ENCODE measurements at regions not wholly inside any gene's neighbourhood (a gene's known extent, or its start where the extent isn't known, plus 50 kb on each side); places are given as distances from the start of the nearest gene placed in this dataset.
"Not testable (repeated sequence)": the region's sequence is repeated elsewhere in the genome, so short reads cannot be mapped to it uniquely, and the experiment has no call there.

DNA sequence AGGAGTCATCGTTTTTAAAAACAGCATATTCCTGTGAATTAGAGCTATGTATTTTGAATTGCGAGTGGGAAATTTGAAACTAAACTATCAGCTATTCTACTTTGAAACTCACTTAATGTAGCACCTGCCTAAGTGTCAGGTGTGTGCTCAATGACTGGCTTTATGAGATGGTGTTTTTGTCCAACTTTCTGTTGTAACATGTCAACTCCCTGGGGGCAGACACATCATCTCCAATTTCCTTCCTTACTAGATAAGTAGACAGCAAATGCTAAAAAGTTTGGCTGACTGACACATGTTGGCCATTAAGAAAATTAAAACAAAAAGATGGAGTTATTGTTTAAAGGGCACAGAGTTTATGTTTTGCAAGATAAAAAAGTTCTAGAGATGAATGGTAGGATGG is 226.9 kb downstream of the TFAP2B start:
- Mint-ChIP-seq H3K36me3 (no peaks in the 10 kb centered on the region), H3K4me3 (no peak overlapping the region), H3K9me3 (ENCODE audit: low read depth) (no peaks in the 10 kb centered on the region), H3K4me1 (ENCODE audit: low read depth) (no peaks in the 10 kb centered on the region), H3K27ac (no peak overlapping the region), H3K27me3 (no peaks in the 10 kb centered on the region)

DNA sequence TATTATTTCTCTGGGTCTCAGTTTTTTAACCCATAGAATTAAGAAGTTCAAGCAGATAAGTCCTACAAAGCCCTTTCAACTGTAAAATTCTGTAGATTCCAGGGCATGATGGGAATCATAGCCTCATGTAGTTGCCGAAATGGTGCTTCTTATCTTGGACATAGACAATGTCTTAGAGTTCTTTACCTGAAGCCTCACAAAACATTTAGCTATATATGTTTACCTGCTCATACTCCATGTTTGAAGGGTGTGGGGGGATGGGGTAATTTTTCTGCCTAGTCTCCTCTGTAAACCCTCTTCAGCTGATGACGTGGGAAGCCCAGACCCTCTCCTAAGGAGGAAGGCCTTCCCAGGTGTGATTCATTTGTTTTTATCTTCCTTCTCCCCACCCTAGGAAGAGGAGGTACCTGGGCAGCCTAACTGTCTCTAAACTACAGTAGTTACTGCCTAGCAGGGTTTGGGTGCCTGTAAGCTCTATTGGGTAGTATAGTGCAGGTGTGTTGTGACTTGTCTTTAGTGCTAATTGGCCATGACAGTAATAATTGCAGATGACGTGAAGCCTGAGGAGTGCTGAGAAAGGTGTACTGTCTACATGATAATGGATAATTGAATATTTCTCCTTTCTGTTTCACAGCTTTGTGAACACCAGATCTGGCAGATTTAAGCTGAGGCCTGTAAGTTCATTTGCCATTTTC is 230.8 kb downstream of the TFAP2B start:
- Mint-ChIP-seq H3K27me3 (no peaks in the 10 kb centered on the region), H3K9me3 (ENCODE audit: low read depth) (peaks cover 6% of the 10 kb centered on the region), H3K27ac (no peak overlapping the region), H3K4me3 (no peak overlapping the region), H3K36me3 (no peaks in the 10 kb centered on the region), H3K4me1 (ENCODE audit: low read depth) (no peaks in the 10 kb centered on the region)

- Mint-ChIP-seq H3K9me3 (ENCODE audit: low read depth) (peaks cover 6% of the 10 kb centered on the region), H3K27me3 (no peaks in the 10 kb centered on the region), H3K36me3 (no peaks in the 10 kb centered on the region), H3K4me3 (no peak overlapping the region), H3K4me1 (ENCODE audit: low read depth) (no peaks in the 10 kb centered on the region), H3K27ac (no peak overlapping the region)
These were observed 231.6 kb downstream of the TFAP2B start for GRCh38 chr6:51049983-51050877.

DNA sequence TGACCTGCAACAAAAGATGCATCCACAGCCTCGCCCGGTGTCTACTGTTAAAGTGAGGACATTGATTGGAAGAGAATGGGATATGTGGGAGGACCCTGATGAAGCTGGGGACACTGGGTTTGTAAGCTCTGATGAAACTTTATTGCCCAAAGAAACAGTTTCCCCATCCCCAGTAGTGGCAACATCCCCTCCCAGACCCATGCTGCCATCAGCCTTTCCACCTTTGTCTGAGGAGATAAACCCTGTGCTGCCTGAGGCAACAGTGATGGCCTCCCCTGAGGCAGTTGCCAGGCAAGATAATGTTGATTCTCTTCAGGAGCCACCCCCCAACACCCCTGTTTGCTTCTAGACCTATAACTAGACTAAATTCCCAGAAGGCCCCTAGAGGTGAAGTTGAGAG is 234.0 kb downstream of the TFAP2B start:
- not testable (repeated sequence) for H3K9me3 Mint-ChIP-seq (ENCODE audit: low read depth); H3K27me3 Mint-ChIP-seq; H3K4me1 Mint-ChIP-seq (ENCODE audit: low read depth); H3K27ac Mint-ChIP-seq; H3K36me3 Mint-ChIP-seq; H3K4me3 Mint-ChIP-seq

GRCh38 chr6:51055316-51055715 is 236.6 kb downstream of the TFAP2B start:
- H3K27ac Mint-ChIP-seq; H3K27me3 Mint-ChIP-seq; H3K4me3 Mint-ChIP-seq; H3K4me1 Mint-ChIP-seq (ENCODE audit: low read depth); H3K36me3 Mint-ChIP-seq; H3K9me3 Mint-ChIP-seq (ENCODE audit: low read depth): not testable (repeated sequence)

- no peak overlapping the region for H3K27ac Mint-ChIP-seq
- H3K9me3 Mint-ChIP-seq (ENCODE audit: low read depth), result peaks cover 3% of the 10 kb centered on the region
- H3K27me3 Mint-ChIP-seq, result no peaks in the 10 kb centered on the region
- H3K4me1 Mint-ChIP-seq (ENCODE audit: low read depth), result no peaks in the 10 kb centered on the region
- H3K36me3 Mint-ChIP-seq, result no peaks in the 10 kb centered on the region
- no peak overlapping the region for H3K4me3 Mint-ChIP-seq
These were observed 238.6 kb downstream of the TFAP2B start for GRCh38 chr6:51057296-51057695.

- Mint-ChIP-seq H3K9me3 (ENCODE audit: low read depth) (peaks cover 3% of the 10 kb centered on the region), H3K36me3 (no peaks in the 10 kb centered on the region), H3K27me3 (no peaks in the 10 kb centered on the region), H3K4me3 (no peak overlapping the region), H3K4me1 (ENCODE audit: low read depth) (no peaks in the 10 kb centered on the region), H3K27ac (no peak overlapping the region)
These were observed 241.6 kb downstream of the TFAP2B start for GRCh38 chr6:51060262-51060762.

DNA sequence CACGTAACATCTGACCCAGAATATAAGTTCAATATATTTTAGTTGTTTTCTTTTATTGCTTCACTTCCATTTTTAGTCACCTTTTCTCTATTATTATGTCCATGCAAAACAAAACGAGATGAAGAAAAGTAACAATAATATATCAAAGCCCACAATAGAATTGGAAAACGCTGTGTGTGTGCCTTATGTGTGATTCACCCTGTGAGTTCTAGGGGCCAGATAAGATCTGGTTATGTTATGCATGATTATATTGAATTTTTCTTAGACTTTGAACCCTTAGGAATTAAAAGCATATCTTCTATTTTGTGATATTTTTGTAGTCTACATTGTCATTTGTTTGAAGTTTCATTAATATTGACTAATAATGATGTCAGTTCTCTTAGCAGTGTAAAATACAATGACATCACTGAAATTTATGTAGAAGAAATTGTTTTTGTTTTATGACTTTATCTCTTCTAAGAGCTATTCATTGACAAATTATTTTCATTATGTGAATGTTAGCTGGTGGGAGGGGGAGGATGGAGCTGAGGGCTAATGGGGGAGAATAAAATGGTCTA is 243.6 kb downstream of the TFAP2B start:
- Mint-ChIP-seq H3K4me1 (ENCODE audit: low read depth) (no peaks in the 10 kb centered on the region), H3K27ac (no peak overlapping the region), H3K9me3 (ENCODE audit: low read depth) (no peaks in the 10 kb centered on the region), H3K4me3 (no peak overlapping the region), H3K27me3 (no peaks in the 10 kb centered on the region), H3K36me3 (no peaks in the 10 kb centered on the region)

DNA sequence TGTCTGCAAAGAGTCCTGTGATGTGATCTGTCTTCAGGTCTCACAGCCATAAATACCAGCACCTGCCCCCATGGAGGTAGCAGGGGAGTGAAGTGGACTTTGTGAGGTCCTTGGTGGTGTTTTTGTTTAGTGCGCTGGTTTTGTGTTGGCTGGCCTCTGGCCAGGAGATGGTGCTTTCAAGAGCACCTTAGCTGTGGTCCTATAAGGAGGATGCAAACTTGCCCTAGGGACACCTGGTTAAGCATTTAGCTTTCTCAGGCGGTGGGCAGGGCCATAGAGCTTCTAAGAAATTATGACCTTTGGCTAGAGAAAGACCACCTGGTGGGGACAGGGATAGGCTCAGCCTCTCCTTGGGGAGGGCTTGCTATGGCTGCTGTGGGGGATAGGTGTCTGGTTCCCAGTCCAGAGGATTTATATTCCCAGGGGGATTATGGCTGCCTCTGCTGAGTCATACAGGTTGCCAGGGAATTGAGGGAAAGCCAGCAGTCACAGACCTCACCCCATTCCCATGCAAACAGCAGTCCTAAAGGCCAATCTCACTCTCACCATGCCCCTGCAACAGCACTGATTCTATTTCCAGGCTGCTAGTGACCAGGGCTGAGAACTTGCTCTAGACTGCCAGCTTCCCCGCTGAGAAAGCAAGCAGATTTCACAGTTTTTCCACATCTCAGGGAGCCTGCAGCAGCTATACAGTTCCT is 259.3 kb downstream of the TFAP2B start:
- no peaks in the 10 kb centered on the region for H3K27me3 Mint-ChIP-seq
- H3K4me3 Mint-ChIP-seq, result no peak overlapping the region
- no peak overlapping the region for H3K27ac Mint-ChIP-seq
- no peaks in the 10 kb centered on the region for H3K9me3 Mint-ChIP-seq (ENCODE audit: low read depth)
- no peaks in the 10 kb centered on the region for H3K36me3 Mint-ChIP-seq
- no peaks in the 10 kb centered on the region for H3K4me1 Mint-ChIP-seq (ENCODE audit: low read depth)

DNA sequence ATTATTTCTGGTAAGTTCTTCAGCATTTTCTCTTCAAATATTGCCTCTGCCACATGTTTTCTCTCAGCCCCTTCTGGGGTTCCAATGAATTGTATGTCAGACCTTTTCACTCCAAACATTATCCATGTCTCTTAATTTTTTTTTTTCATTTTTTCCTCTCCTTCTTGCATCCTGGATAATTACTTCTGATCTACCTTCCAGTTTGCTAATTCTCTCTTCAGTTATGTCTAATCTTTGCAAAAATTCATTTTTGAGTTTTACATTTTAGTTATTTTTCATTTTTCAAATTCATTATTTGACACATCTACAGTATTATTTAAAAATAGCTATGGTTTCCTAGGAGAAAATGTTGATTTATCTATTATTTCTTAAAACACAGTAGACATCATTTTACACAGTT is 271.7 kb downstream of the TFAP2B start:
- Mint-ChIP-seq H3K4me1 (ENCODE audit: low read depth) (no peaks in the 10 kb centered on the region), H3K9me3 (ENCODE audit: low read depth) (peaks cover 20% of the 10 kb centered on the region), H3K27ac (no peak overlapping the region), H3K27me3 (no peaks in the 10 kb centered on the region), H3K36me3 (no peaks in the 10 kb centered on the region), H3K4me3 (no peak overlapping the region)

DNA sequence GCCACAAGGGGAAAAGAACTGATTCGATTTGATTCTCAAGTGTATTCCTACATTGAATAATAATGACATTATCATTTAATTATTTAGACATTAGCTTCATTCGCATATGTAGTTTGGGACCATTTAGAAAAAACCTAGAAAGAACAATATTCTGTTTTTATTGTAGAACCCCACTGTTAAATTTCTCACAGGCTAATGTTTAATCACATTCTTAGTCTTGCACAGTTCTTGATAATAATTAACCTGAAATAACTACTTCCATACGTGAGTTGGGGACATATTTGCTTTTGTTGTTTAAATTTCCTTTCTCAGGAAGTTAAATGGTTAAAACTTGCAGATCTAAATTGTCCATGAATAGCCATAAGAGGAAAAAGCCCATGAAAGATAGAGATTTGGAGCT is 275.2 kb downstream of the TFAP2B start:
- peaks cover 20% of the 10 kb centered on the region for H3K9me3 Mint-ChIP-seq (ENCODE audit: low read depth)

DNA sequence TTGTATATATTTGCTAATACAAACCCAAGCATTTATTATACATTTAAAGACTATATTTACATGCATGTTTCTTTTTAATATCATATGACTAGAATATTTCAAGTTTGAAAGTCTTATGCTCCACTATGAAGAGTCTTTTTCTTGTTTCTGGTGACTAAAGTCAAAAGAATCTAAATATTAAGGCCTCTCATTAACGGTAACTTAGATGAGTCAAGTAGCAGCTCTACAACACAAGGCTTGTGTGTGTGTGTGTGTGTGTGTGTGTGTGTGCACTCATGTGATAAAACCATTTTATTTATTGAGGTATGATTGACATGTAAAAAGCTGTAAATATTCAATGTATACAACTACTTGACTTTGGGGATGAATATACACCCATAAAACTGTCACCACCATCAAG is 275.6 kb downstream of the TFAP2B start:
- Mint-ChIP-seq H3K4me1 (ENCODE audit: low read depth) (no peaks in the 10 kb centered on the region), H3K27me3 (no peaks in the 10 kb centered on the region), H3K36me3 (no peaks in the 10 kb centered on the region), H3K27ac (no peak overlapping the region), H3K9me3 (ENCODE audit: low read depth) (peaks cover 20% of the 10 kb centered on the region), H3K4me3 (no peak overlapping the region)

More for the DNA sequence above, 275.2 kb downstream of the TFAP2B start:
- Mint-ChIP-seq H3K27me3 (no peaks in the 10 kb centered on the region), H3K36me3 (no peaks in the 10 kb centered on the region), H3K27ac (no peak overlapping the region), H3K4me3 (no peak overlapping the region), H3K4me1 (ENCODE audit: low read depth) (no peaks in the 10 kb centered on the region)

DNA sequence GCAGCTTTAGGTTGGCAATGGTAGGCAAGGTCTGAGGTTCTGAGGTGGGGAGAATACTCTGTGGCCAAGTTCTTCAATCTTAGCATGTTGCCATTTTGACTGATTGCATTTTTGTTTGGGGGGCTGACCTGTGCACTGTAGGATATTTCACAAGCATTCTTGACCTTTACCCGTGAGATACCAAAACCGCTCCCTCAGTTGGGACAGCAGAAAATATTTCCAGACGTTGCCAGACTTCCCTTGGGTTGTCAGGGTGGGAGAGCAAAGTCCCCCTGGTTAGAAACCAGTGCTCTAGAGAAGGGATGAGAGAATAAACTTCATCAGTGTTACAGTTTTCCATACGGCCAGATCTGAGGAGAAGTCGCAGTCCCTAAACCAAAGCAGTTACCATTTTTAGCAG is 279.6 kb downstream of the TFAP2B start:
- H3K4me3 Mint-ChIP-seq, result no peak overlapping the region
- H3K36me3 Mint-ChIP-seq, result no peaks in the 10 kb centered on the region
- no peaks in the 10 kb centered on the region for H3K9me3 Mint-ChIP-seq (ENCODE audit: low read depth)
- H3K27me3 Mint-ChIP-seq, result no peaks in the 10 kb centered on the region
- H3K4me1 Mint-ChIP-seq (ENCODE audit: low read depth), result no peaks in the 10 kb centered on the region
- H3K27ac Mint-ChIP-seq, result no peak overlapping the region

GRCh38 chr6:51098791-51099190 is 280.1 kb downstream of the TFAP2B start:
- Mint-ChIP-seq H3K36me3 (no peaks in the 10 kb centered on the region), H3K4me3 (no peak overlapping the region), H3K27ac (no peak overlapping the region), H3K4me1 (ENCODE audit: low read depth) (no peaks in the 10 kb centered on the region), H3K27me3 (no peaks in the 10 kb centered on the region), H3K9me3 (ENCODE audit: low read depth) (no peaks in the 10 kb centered on the region)

DNA sequence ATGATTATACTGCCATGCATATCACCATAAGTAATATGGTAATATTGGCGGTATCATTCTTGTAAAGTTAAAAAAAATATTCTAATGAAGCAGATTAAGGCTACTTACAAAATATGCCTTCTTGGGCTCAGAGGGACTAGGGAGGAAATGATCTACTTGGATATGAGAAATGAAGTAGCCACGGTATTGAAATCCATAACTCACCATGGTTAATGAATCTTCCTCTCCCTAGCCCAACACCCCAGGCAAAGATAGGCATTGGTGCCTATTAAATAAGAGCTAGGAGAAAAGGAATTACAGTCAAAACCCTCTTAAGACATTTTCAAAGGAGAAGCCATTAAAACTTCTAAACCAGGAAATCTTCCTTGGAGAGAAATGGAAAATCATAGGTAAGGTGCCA is 280.5 kb downstream of the TFAP2B start:
- Mint-ChIP-seq H3K9me3 (ENCODE audit: low read depth) (no peaks in the 10 kb centered on the region), H3K4me1 (ENCODE audit: low read depth) (no peaks in the 10 kb centered on the region), H3K27ac (no peak overlapping the region), H3K27me3 (no peaks in the 10 kb centered on the region), H3K36me3 (no peaks in the 10 kb centered on the region), H3K4me3 (no peak overlapping the region)

All from activated naive CD8-positive, alpha-beta T cell (primary cell).